ENCODE measurements at regions not wholly inside any gene's neighbourhood (a gene's known extent, or its start where the extent isn't known, plus 50 kb on each side); places are given as distances from the start of the nearest gene placed in this dataset.
"Not testable (repeated sequence)": the region's sequence is repeated elsewhere in the genome, so short reads cannot be mapped to it uniquely, and the experiment has no call there.

- no peak for DNase-seq
Measured at GRCh38 chr3:105982207-105982606, 113.4 kb upstream of the CBLB start.

- DNase-seq, result no peak
Measured at GRCh38 chr3:105984837-105985236, 116.0 kb upstream of the CBLB start.

GRCh38 chr3:105986343-105986742 is 117.5 kb upstream of the CBLB start:
- not testable (repeated sequence) for DNase-seq

GRCh38 chr3:105987809-105988208 is 119.0 kb upstream of the CBLB start:
- DNase-seq, result no peak

GRCh38 chr3:105988540-105989212 is 119.9 kb upstream of the CBLB start:
- no peak for DNase-seq

- DNase-seq, result no peak
Measured at GRCh38 chr3:105996781-105997180, 128.0 kb upstream of the CBLB start.

GRCh38 chr3:105997466-105997799 is 128.6 kb upstream of the CBLB start:
- DNase-seq, result no peak

- DNase-seq, result no peak
Measured at GRCh38 chr3:105997800-105998526, 129.2 kb upstream of the CBLB start.

GRCh38 chr3:105999856-106000255 is 131.0 kb upstream of the CBLB start:
- no peak for DNase-seq

- no peak for DNase-seq
Measured at GRCh38 chr3:106001923-106002322, 133.1 kb upstream of the CBLB start.

- no peak for DNase-seq
Measured at GRCh38 chr3:106004137-106004681, 135.4 kb upstream of the CBLB start.

- DNase-seq, result no peak
Measured at GRCh38 chr3:106004826-106005225, 136.0 kb upstream of the CBLB start.

- DNase-seq, result no peak
Measured at GRCh38 chr3:106006001-106006400, 137.2 kb upstream of the CBLB start.

GRCh38 chr3:106006571-106006970 is 137.8 kb upstream of the CBLB start:
- DNase-seq, result no peak

GRCh38 chr3:106007512-106007911 is 138.7 kb upstream of the CBLB start:
- DNase-seq, result peak in 1 of 2 donors; percentile 29

GRCh38 chr3:106008766-106009165 is 140.0 kb upstream of the CBLB start:
- DNase-seq, result no peak

GRCh38 chr3:106010829-106011228 is 142.0 kb upstream of the CBLB start:
- no peak for DNase-seq

GRCh38 chr3:106013971-106014370 is 145.2 kb upstream of the CBLB start:
- no peak for DNase-seq

GRCh38 chr3:106014518-106014917 is 145.7 kb upstream of the CBLB start:
- no peak for DNase-seq

GRCh38 chr3:106014971-106015370 is 146.2 kb upstream of the CBLB start:
- no peak for DNase-seq

GRCh38 chr3:106018102-106018501 is 149.3 kb upstream of the CBLB start:
- no peak for DNase-seq

- DNase-seq, result no peak
Measured at GRCh38 chr3:106018929-106019550, 150.2 kb upstream of the CBLB start.

- no peak for DNase-seq
Measured at GRCh38 chr3:106022913-106023312, 154.1 kb upstream of the CBLB start.

- no peak for DNase-seq
Measured at GRCh38 chr3:106025151-106025722, 156.4 kb upstream of the CBLB start.
